GM21619 (cell line): ENCODE measurements at regions not wholly inside any gene's neighbourhood (a gene's known extent, or its start where the extent isn't known, plus 50 kb on each side); places are given as distances from the start of the nearest gene placed in this dataset.
"Not testable (repeated sequence)": the region's sequence is repeated elsewhere in the genome, so short reads cannot be mapped to it uniquely, and the experiment has no call there.

Source experiments
- ATAC-seq: cut with Tn5 transposase; IDR thresholded peaks from one replicate; pipeline ENCODE4 v1.9.1; 2021; ENCODE audit not compliant: unreplicated experiment

GRCh38 chr11:60592601-60593000 lies 77.4 kb downstream of the MS4A13 start:
- ATAC-seq: no peak

- ATAC-seq: no peak
These were observed 79.9 kb downstream of the MS4A13 start for GRCh38 chr11:60594998-60595642.

DNA sequence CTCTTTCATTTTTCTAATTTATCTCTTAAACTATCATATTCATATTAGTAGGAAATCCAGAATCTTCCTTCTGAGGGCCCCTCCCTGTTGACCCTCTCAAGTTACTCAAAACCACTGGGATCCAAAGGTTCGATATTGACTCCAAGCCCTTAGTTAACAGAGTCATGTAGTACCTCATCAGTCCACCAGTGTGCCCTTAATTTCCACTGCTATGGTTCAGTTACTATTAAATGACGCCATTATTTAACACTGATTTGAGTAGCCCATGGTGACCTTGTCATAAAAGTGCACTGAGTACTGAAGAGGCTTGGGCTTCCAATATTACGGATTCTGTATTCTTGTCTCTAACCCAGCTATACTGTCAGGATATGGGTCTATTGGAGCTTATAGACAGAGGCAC lies 91.9 kb upstream of the MS4A8 start:
- no peak for ATAC-seq

GRCh38 chr11:60609632-60610031 lies 89.8 kb upstream of the MS4A8 start:
- no peak for ATAC-seq

- no peak for ATAC-seq
These were observed 88.7 kb upstream of the MS4A8 start for GRCh38 chr11:60610702-60611101.

DNA sequence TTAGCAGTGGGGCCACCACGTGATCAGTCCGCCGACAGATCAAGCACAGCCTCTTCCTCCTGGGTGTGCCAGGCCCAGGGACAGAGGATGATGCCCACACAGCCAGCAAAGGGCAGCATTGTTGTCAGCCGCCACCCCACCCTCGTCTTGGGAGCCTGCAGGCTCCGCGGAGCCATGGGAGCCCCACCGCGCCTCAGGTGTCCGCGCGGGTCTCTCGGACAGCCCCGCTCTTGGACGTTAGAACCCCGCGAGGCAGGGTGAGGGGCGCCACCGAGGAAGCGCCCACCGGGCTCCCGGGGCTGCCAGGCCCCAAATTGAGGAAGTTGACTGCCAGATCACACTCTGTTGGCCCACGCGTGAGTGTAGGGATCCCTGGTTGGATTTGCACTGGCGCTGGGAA lies 83.9 kb upstream of the MS4A8 start:
- ATAC-seq: no peak

- ATAC-seq: not testable (repeated sequence)
These were observed 77.5 kb upstream of the MS4A8 start for GRCh38 chr11:60621940-60622339.

DNA sequence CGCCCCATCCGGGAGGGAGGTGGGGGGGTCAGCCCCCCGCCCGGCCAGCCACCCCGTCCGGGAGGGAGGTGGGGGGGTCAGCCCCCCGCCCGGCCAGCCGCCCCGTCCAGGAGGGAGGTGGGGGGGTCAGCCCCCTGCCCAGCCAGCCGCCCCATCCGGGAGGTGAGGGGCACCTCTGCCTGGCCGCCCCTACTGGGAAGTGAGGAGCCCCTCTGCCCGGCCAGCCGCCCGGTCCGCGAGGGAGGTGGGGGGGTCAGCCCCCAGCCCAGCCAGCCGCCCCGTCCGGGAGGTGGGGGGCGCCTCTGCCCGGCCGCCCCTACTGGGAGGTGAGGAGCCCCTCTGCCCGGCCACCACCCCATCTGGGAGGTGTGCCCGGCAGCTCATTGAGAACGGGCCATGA lies 76.6 kb upstream of the MS4A8 start:
- ATAC-seq: not testable (repeated sequence)

- no peak for ATAC-seq
These were observed 74.2 kb upstream of the MS4A8 start for GRCh38 chr11:60625262-60625661.

DNA sequence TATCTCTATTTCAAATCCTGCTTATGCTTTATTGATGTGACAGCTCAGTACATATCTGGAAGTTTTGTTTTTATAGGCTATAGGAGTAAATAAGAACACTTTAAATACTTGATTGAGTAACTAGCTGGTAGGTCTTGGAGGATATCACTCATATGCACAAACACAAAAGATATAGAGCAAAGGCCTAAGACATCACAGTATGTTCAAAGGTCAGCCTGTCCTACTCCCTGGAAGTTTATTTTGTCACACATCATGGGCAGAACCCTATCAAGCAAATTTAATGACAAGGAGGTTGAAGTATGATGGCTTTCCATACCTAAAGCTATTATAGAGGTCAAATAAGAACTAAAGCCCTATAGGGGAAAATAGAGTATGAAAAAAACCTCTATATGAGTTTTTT lies 70.0 kb upstream of the MS4A8 start:
- no peak for ATAC-seq

DNA sequence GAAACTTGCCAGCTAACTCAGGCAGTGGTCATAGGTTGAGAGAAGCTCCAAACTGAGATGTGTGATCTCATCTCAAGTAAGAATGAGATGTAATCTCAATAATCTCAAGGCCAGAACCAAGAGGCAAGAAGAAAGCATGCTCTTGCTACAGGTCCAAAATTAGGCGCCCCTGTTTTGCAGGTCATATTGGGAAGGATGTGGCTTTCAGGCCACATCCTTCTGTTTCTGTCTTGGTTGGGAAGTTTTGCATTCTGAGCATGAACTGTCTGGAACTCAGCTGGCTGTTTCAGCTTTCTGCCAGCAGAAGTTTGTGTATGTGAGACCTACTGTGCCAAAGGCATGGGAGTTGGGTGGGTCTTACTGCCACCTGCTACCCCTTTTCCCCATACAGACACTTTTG lies 67.5 kb upstream of the MS4A8 start:
- no peak for ATAC-seq

- peak; percentile 70 for ATAC-seq
These were observed 65.8 kb upstream of the MS4A8 start for GRCh38 chr11:60633645-60634044.

DNA sequence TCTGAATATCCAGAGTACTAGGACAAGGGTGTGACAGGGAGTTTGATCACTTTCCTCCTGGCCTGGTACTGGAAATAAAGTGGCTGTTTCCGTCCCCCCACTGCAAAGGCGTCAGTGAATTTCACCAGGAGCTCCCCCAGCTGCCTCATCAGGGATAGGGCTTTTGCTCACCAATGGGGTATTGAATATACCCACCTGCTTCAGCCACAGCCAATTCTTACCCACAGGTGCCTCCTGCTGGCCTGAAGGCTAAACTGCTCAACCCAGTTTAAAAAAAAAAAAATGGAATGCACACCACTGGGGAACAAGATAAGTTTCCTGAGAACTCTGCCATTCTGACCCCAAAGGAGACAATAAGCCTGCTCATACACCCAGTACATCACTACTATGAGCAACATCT lies 65.3 kb upstream of the MS4A8 start:
- ATAC-seq: peak; percentile 44

DNA sequence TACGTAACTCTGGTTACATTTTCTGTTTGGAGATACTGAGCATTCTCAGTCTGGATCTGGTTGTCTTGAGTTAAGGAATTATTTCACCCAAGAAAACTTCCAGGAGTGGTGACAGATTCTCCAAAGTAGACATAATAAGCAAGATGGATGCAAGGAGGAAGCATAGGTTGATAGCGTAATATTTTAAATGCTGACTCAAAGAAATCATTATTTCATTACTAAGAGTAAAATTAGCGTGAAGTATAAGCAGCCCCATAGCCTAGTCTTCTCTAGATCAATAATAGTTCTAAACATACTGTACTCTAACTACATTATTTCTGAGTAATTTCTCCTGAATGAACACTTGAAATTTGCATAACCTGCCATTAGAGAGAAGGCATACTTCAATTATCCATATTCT lies 57.5 kb upstream of the MS4A8 start:
- ATAC-seq: no peak

- no peak for ATAC-seq
These were observed 52.3 kb upstream of the MS4A8 start for GRCh38 chr11:60647087-60647486.
